Spleen (tissue), 11 donors: ENCODE measurements at regions not wholly inside any gene's neighbourhood (a gene's known extent, or its start where the extent isn't known, plus 50 kb on each side); places are given as distances from the start of the nearest gene placed in this dataset.

Experiments used
- DNase-seq: peaks from one replicate; pipeline ENCODE4 v3.0.0-alpha.2; 2020
- H3K27ac ChIP-seq, 8 donors: fragments of 200-600 bp; sonication (generic) in 7 of 8; 1 replicate in 4 of 8; 2 replicates in 4 of 8; pipeline versions ENCODE4 v1.5.0 to v1.8.0; 2016 to 2021; ENCODE audit warnings: inconsistent platforms in 4 of 8, mild to moderate bottlenecking in 4 of 8, moderate library complexity in 1 of 8
- H3K27me3 ChIP-seq, 7 donors: fragments of 200-600 bp; sonication (generic) in 6 of 7; replicated peaks in 1 of 7; 1 replicate in 4 of 7; 2 replicates in 3 of 7; pipeline versions ENCODE4 v1.5.0 to v1.8.0; 2016 to 2021; ENCODE audit warnings: inconsistent platforms in 3 of 7, mild to moderate bottlenecking in 1 of 7
- H3K36me3 ChIP-seq, 6 donors: fragments of 200-600 bp; sonication (generic) in 5 of 6; 1 replicate in 4 of 6; 2 replicates in 2 of 6; pipeline versions ENCODE4 v1.5.0 to v1.8.0; 2016 to 2021; ENCODE audit warnings: inconsistent platforms in 2 of 6
- H3K4me1 ChIP-seq, 6 donors: fragments of 200-600 bp; sonication (generic) in 5 of 6; 1 replicate in 3 of 6; 2 replicates in 3 of 6; pipeline versions ENCODE4 v1.5.0 to v1.8.0; 2016 to 2021; ENCODE audit warnings: inconsistent platforms in 3 of 6
- H3K4me3 ChIP-seq, 8 donors: fragments of 200-600 bp; sonication (generic) in 7 of 8; 1 replicate in 4 of 8; 2 replicates in 4 of 8; pipeline versions ENCODE4 v1.5.0 to v1.8.0; 2016 to 2021; ENCODE audit warnings: inconsistent platforms in 4 of 8, mild to moderate bottlenecking in 4 of 8, moderate library complexity in 2 of 8
- H3K9me3 ChIP-seq, 8 donors: fragments of 200-600 bp; sonication (generic) in 7 of 8; 1 replicate in 4 of 8; 2 replicates in 4 of 8; pipeline versions ENCODE4 v1.5.0 to v1.8.0; 2016 to 2021; ENCODE audit warnings: inconsistent platforms in 4 of 8
- POLR2A ChIP-seq, 3 donors: fragments of 450-650 bp; IDR thresholded peaks; one replicate each; pipeline ENCODE4 v1.5.1; 2017; ENCODE audit warnings: antibody characterized with exemption in 3 of 3, mild to moderate bottlenecking in 1 of 3
- POLR2AphosphoS5 ChIP-seq, 3 donors: sonication (generic); formaldehyde crosslinking; IDR thresholded peaks; one replicate each; pipeline ENCODE4 v1.5.1; 2017; ENCODE audit warnings: antibody characterized with exemption in 3 of 3
- WGBS, 5 donors: extraction: QIAGEN DNeasy Blood & Tissue Kit in 3 of 5; methylation state at CpG; one replicate each; pipeline versions ENCODE4 v1.1.5 to v1.1.7; 2013 to 2018; 5-methylcytosine and 5-hydroxymethylcytosine counted together
- intact Hi-C: fragments of 100-400 bp; cut with DNase I; formaldehyde crosslinking; loops from one replicate; pipeline ENCODE4 v1.15.0; 2023; ENCODE audit warnings: low total_unique reads
- TF ChIP-seq, protein P1 (sequence below), 11 experiments: fragments of 200-600 bp in 7 of 11; fragments of 450-650 bp in 4 of 11; sonication (generic) in 4 of 11; IDR thresholded peaks in 8 of 11; conservative IDR thresholded peaks in 3 of 11; 1 replicate in 7 of 11; 2 replicates in 4 of 11; pipeline versions ENCODE4 v1.4.0 to v1.8.0; 2016 to 2021; ENCODE audit warnings: antibody characterized with exemption in 11 of 11, inconsistent platforms in 4 of 11, mild to moderate bottlenecking in 1 of 11
- donor health status: healthy with polysubstance abuse.
- donor health status: DM: no; HTN: no; CAD: no; lungs with moderate emphysema.
- donor health status: DM: no; HTN: no; CAD: no.
- donor health status: Bipolar disorder and iron deficiency.
- donor health status: healthy.
- donor health status: DM: no; HTN: no; CAD: no.
- donor health status: DM: yes; HTN: yes; CAD: no.

DNA sequence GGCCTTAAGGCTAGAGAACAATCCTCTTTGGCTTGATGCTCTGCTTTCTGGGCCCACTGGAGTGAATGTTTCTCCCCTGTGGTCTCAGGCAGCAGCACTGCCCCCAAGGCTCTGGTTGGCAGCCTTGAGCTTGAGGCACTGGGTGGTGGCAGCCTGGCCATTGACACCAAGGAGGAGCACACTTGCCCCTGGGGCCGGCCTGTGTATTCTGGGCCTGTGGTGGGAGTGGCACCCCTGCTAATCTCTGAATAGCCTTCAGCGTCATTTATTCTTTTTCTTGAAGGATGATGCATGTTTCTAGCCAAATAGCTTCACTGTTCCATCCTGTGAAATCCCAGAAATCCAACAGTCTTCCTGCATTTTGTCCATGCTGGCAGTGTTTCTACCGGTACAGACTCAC is 191.4 kb downstream of the OLFM4 start:
- Histone ChIP-seq H3K27me3 (no peaks in the 10 kb centered on the region), H3K4me3 (no peak overlapping the region), H3K27ac (no peak overlapping the region), H3K36me3 (no peaks in the 10 kb centered on the region), H3K4me1 (no peaks in the 10 kb centered on the region), H3K9me3 (peaks cover 0 to 16% (median 13%) of the 10 kb centered on the region in 8 donors)
- no peak for DNase-seq
- intact Hi-C loops, result no loop called here
- 69 to 90% (median 83%) methylated on average over 3 of the region's 3 CpGs for WGBS, 5 donors
- TF ChIP-seq POLR2AphosphoS5 (IDR thresholded peaks at IDR 0.05) (no peak), POLR2A (IDR thresholded peaks at IDR 0.05) (no peak)
- TF ChIP-seq, protein P1, sequence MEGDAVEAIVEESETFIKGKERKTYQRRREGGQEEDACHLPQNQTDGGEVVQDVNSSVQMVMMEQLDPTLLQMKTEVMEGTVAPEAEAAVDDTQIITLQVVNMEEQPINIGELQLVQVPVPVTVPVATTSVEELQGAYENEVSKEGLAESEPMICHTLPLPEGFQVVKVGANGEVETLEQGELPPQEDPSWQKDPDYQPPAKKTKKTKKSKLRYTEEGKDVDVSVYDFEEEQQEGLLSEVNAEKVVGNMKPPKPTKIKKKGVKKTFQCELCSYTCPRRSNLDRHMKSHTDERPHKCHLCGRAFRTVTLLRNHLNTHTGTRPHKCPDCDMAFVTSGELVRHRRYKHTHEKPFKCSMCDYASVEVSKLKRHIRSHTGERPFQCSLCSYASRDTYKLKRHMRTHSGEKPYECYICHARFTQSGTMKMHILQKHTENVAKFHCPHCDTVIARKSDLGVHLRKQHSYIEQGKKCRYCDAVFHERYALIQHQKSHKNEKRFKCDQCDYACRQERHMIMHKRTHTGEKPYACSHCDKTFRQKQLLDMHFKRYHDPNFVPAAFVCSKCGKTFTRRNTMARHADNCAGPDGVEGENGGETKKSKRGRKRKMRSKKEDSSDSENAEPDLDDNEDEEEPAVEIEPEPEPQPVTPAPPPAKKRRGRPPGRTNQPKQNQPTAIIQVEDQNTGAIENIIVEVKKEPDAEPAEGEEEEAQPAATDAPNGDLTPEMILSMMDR (IDR thresholded peaks at IDR 0.05 in 8 of 11, conservative IDR thresholded peaks at IDR 0.05 in 3 of 11), result no peak

DNA sequence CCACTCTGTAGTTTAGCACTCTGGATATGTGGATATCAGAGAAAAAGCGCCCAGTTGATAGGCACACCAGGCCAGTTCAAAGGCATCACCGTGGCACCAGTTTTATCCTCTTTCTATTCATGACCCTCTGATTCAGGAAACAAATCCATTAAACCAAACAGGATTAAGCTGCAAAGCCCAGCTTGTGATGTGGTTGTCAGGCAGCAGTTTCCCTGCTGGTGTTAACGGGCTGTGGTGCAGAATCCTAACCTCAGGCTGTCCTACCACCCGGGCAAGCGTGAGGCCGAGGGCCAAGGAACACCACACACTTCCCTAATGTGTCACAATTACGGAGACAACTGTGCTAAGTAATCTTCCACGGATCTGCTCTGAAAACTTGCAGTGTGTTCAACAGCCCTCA is 209.1 kb downstream of the OLFM4 start:
- intact Hi-C loops, result no loop called here
- Histone ChIP-seq H3K9me3 (no peaks in the 10 kb centered on the region), H3K4me3 (no peak overlapping the region), H3K27ac (no peak overlapping the region), H3K27me3 (peaks cover 0 to 16% (median 0%) of the 10 kb centered on the region in 7 donors), H3K4me1 (no peaks in the 10 kb centered on the region), H3K36me3 (no peaks in the 10 kb centered on the region)
- no peak for TF ChIP-seq POLR2A (IDR thresholded peaks at IDR 0.05)
- TF ChIP-seq, protein P1 (IDR thresholded peaks at IDR 0.05 in 8 of 11, conservative IDR thresholded peaks at IDR 0.05 in 3 of 11), result no peak
- 44 to 61% (median 55%) methylated on average over 7 to 8 of the region's 8 CpGs for WGBS, 5 donors
- no peak for DNase-seq

DNA sequence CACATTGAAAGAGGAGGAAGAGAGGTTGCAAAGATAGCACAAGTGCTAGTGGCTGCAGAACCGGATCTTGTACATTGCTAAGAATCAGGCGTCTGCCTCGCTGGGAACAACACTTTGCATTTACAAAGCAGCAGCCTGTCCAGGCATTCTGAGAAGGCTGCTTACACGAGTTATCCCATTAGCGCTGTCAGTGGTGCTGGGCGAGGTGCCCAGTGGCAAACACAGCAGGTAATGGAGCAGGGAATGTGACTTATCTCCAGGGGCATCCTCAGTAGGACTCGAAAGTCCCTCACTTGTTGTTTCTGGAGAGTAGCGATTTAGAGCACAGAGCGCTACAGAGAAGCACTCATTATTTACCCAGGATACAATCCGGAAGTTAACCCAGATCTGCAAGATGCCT is 209.6 kb downstream of the OLFM4 start:
- no peak for DNase-seq
- no peak overlapping the region for H3K4me3 ChIP-seq
- H3K9me3 ChIP-seq, result no peaks in the 10 kb centered on the region
- H3K27me3 ChIP-seq, result peaks cover 0 to 16% (median 0%) of the 10 kb centered on the region in 7 donors
- H3K36me3 ChIP-seq, result no peaks in the 10 kb centered on the region
- no peak for TF ChIP-seq POLR2AphosphoS5 (IDR thresholded peaks at IDR 0.05)
- TF ChIP-seq, protein P1 (IDR thresholded peaks at IDR 0.05 in 8 of 11, conservative IDR thresholded peaks at IDR 0.05 in 3 of 11), result no peak
- TF ChIP-seq POLR2A (IDR thresholded peaks at IDR 0.05), result no peak
- whole genome bisulfite sequencing, 5 donors, result 39 to 55% (median 44%) methylated on average over 10 of the region's 10 CpGs
- intact Hi-C loops, result no loop called here
- H3K4me1 ChIP-seq, result no peaks in the 10 kb centered on the region
- H3K27ac ChIP-seq, result no peak overlapping the region

DNA sequence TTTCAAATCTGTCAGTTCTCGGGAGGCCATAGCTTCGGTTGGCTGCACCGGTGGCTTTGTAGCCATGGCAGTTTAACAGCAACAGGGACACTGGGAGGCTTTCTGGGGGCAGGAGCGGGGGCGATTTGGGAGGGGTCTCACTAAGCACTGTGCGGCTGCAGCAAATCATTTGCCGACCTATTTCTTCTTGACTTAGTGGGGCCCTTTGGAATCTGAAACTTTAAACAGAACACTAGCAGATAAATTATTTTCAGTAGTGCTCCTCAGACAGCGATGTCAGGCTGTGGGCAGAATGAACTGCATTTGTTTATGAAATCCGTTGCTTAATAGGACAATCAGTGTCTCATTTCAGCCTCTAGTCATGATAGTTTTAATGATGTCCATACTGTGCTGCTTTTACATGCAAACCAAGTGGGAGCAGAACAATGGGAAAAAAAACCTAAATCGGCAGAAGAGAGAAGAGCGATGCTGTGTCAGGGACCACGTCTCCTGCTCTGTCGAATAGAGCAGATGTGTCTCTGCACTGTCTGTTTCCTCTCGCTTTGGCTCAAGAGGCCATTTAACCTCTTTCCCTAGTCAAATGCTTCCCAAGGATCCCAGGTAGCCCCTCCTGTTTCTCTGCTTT is 211.9 kb downstream of the OLFM4 start:
- intact Hi-C loops, result no loop called here
- 61 to 77% (median 72%) methylated on average over 14 of the region's 14 CpGs for WGBS, 5 donors
- no peak overlapping the region for H3K4me3 ChIP-seq
- no peak for TF ChIP-seq POLR2AphosphoS5 (IDR thresholded peaks at IDR 0.05)
- TF ChIP-seq POLR2A (IDR thresholded peaks at IDR 0.05), result no peak
- TF ChIP-seq, protein P1 (IDR thresholded peaks at IDR 0.05 in 8 of 11, conservative IDR thresholded peaks at IDR 0.05 in 3 of 11), result no peak
- H3K4me1 ChIP-seq, result no peaks in the 10 kb centered on the region
- H3K27ac ChIP-seq, result no peak overlapping the region
- no peaks in the 10 kb centered on the region for H3K9me3 ChIP-seq
- DNase-seq, result no peak
- no peaks in the 10 kb centered on the region for H3K36me3 ChIP-seq
- peaks cover 0 to 16% (median 0%) of the 10 kb centered on the region in 7 donors for H3K27me3 ChIP-seq
